ACHN (cell line): ENCODE measurements at regions not wholly inside any gene's neighbourhood (a gene's known extent, or its start where the extent isn't known, plus 50 kb on each side); places are given as distances from the start of the nearest gene placed in this dataset.

Experiments
- DNase-seq: peaks from one replicate; pipeline ENCODE4 v3.0.0-alpha.2; 2015
- in situ Hi-C: cut with HindIII; loops from 2 replicates; pipeline ENCODE4 v1.10.0; 2017; ENCODE audit warnings: low sequenced_read_pairs, low pct_ligation_motif_present, low pct_unique_long_range_greater_than_20kb

DNA sequence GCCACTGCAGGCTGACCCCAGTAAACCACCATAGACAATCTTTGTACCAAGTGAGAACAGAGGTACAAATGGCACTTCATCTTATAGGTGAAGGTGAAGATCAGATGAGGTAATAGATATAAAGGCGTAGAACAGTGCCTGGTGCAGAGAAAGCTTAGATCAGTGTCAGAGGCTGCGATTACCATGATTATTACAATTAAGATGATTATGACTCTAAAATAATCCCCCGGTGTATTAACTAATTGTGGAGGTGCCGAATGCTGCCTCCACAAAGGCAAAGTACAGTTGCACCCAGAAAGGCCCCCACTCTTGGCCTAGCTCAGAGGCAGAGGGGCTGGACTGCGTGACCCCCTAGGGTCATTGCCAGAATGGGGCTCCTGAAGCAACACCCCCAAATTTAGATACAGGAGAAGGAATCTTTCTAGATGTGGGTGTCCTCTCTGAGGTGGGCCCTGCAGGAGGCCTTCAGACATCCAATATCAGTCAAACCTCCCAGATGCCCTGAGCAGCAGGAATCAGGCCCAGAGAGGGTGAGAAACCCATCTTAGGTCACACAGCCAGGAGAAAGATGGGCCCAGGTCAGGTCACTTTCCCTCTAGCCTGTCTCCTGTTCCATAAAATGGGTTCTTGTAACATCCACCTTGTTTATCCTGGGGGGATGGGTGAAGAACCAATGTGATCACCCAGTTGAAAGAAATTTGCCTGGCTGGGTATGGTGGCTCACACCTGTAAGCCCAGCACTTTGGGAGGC is 139.8 kb downstream of the PHETA1 start:
- no peak for DNase-seq
- in situ Hi-C loops = no loop called here

- in situ Hi-C loops = no loop called here
Measured at GRCh38 chr12:111227476-111228420, 141.1 kb downstream of the PHETA1 start.

GRCh38 chr12:111226680-111227079 is 142.2 kb downstream of the PHETA1 start:
- DNase-seq = no peak
- in situ Hi-C loops = no loop called here

More at GRCh38 chr12:111227476-111228420, 141.1 kb downstream of the PHETA1 start:
- no peak for DNase-seq

DNA sequence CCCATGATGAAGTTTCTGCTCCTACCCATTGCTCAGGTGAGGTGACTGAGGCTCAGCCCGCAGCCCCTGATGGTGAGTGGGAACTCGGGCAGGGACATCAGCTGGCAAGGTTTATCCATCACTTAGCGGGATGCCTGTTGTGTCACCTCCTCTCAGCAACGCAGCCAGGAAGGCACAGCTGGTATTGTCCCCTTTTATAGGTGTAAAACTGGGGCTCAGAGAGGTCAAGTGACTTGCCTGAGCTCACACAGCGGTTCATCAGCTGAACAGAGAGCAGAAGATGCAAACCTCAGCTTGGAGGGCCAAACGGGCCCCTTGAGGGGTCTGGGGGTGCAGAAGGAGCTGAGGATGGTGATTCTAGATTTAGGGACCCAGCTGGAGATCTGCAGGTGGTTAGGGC is 143.6 kb downstream of the PHETA1 start:
- DNase-seq = no peak
- in situ Hi-C loops = no loop called here

- no peak for DNase-seq
- in situ Hi-C loops = no loop called here
Measured at GRCh38 chr12:111224186-111225066, 144.5 kb downstream of the PHETA1 start.

DNA sequence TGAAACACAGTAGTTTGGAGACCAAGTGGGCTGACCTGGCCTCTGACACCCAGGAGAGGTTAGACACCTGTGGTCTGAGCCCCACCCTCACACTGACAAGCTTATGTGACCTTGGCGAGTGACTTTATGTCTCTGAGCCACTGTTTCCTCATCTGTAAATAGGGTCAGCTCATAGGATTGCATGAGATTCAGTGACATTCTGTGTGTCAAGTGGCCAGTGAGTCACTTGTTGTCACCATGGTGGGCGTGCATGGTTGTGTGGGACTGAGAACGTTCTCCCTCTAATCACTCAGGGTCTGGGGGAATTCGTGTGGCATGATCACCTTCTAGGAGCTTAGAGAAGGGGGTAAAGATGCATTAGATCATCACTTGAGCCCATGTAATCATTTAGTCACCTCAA is 146.4 kb downstream of the PHETA1 start:
- DNase-seq = no peak
- in situ Hi-C loops = no loop called here

GRCh38 chr12:111222027-111222414 is 146.9 kb downstream of the PHETA1 start:
- in situ Hi-C loops = no loop called here
- no peak for DNase-seq

GRCh38 chr12:111221062-111222026 is 147.6 kb downstream of the PHETA1 start:
- in situ Hi-C loops = no loop called here
- DNase-seq = no peak

GRCh38 chr12:111220363-111220762 is 148.5 kb downstream of the PHETA1 start:
- in situ Hi-C loops = no loop called here
- DNase-seq = no peak

DNA sequence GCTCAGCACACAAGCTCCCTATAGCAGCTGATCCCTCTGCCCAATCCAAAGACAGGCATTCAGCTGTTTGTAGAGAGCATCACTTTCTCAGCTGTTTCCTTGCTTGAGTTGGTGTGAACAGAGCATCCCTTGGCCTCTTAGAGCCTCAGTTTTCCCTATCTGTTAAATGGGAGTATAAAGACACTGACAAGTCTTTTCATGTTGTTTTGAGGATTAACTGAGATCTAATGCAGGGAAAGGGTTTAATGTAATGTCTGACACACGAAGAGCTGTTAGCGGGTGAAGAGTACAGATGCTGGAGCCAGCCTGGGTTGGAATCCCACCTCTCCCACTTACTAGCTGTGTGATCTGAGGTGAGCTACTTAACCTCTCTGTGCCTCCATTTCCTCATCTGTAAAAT is 149.5 kb downstream of the PHETA1 start:
- in situ Hi-C loops = no loop called here
- no peak for DNase-seq

DNA sequence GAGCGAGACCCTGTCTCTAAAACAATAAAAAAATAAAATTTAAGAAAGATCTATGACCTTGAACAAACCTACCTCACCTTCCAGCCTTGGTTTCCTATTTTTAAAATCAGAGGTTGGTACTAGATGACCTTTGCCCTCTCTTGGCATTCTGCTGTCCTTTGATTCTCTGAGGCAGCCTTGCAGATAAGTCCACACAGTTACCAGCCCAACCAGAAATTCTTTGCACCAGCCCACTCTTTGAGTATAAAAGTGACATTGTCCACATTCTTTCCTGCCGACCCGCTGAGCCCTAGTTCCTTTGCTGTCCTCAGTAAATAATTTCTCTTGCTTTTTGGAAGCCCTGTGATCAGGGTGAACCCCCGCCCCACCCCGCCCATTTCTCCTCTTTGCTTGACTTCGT is 150.4 kb downstream of the PHETA1 start:
- no peak for DNase-seq
- in situ Hi-C loops = no loop called here

DNA sequence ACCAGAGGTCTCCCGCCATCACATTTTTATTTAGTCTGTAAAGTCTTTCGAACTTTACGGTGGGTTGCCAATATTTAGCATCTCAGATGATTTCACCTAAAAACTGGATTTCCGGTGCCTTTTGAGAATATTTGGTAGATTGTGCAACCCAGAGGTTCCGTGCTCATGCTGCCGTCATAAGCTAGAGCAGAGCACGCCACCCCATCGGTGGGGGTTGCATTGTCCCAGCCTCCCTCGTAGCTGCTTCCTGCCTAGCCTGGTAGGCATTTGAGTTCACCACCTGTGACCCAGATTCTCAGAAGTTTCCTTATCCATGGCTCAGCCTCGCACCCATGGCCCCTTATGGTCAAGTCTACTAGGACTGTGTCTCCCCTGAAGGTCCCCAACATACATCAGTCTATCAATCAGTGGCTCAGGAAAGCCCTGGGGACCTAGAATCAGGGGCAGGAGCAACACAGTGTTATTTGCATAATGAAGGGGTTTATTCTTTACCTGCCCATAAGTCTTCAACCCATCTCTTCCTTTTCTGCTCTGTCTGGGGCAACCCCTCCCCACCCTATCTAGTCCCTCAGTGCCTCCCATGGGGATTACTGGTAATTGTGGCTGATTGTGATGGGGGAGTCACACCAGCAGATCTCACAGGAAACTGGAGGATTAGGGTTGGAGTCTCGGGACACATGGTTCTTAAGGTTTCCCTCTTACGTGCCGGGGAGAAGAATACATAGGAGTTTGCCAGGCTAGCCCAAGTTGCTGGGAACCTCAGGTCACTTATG is 152.3 kb downstream of the PHETA1 start:
- no peak for DNase-seq
- in situ Hi-C loops = no loop called here

- no peak for DNase-seq
- in situ Hi-C loops = no loop called here
Measured at GRCh38 chr12:111215881-111216280, 153.0 kb downstream of the PHETA1 start.

GRCh38 chr12:111214401-111214800 is 154.5 kb downstream of the PHETA1 start:
- in situ Hi-C loops = no loop called here
- no peak for DNase-seq

- DNase-seq = no peak
- in situ Hi-C loops = no loop called here
Measured at GRCh38 chr12:111213561-111213960, 155.3 kb downstream of the PHETA1 start.

DNA sequence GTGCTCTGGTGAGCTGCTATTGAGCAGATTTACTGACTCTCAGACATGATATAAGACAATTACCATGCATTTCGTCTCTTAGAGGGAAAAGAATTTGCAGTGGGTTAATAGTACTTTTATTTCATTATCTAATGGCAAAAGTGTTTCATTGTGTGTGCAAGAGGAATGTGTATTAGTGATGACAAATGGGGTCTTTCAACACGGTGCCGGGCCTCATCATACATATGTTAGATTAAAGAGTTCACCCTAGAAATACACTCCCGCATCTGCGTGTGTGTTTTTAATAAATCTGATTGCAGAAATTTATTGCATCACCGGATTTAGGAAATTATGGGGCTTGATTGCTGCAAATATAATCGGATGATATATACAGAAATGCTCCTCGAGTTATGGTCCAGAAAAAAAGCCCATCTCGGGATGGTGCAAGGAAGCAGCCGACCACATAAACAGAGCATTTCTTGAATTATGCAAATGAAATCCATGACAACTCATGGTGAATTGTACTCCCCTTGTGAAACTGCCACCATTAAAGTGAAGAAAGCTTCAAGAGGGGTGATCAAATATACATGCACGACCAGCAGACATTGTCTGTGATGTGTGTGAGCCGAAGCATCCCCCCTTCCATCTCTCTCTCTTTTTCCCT is 156.0 kb downstream of the PHETA1 start:
- in situ Hi-C loops = no loop called here
- DNase-seq = no peak
